GM18867 (cell line): ENCODE measurements at regions not wholly inside any gene's neighbourhood (a gene's known extent, or its start where the extent isn't known, plus 50 kb on each side); places are given as distances from the start of the nearest gene placed in this dataset.

ENCODE experiments used
- ATAC-seq: cut with Tn5 transposase; IDR thresholded peaks from one replicate; pipeline ENCODE4 v1.9.1; 2021; ENCODE audit warnings: mild to moderate bottlenecking, moderate library complexity; ENCODE audit not compliant: unreplicated experiment

- no peak for ATAC-seq
Measured at GRCh38 chr7:67807826-67808225, 811.2 kb downstream of the TYW1 start.

- no peak for ATAC-seq
Measured at GRCh38 chr7:67809586-67809985, 813.0 kb downstream of the TYW1 start.

- ATAC-seq, result no peak
Measured at GRCh38 chr7:67813621-67814292, 817.1 kb downstream of the TYW1 start.

GRCh38 chr7:67817481-67817880 is 820.8 kb downstream of the TYW1 start:
- no peak for ATAC-seq

- ATAC-seq, result no peak
Measured at GRCh38 chr7:67821116-67821515, 824.5 kb downstream of the TYW1 start.

- ATAC-seq, result no peak
Measured at GRCh38 chr7:67823345-67823744, 826.7 kb downstream of the TYW1 start.

GRCh38 chr7:67825356-67825755 is 828.7 kb downstream of the TYW1 start:
- ATAC-seq, result no peak

GRCh38 chr7:67841896-67842295 is 845.3 kb downstream of the TYW1 start:
- no peak for ATAC-seq

- no peak for ATAC-seq
Measured at GRCh38 chr7:67842571-67842970, 845.9 kb downstream of the TYW1 start.

- no peak for ATAC-seq
Measured at GRCh38 chr7:67843001-67843565, 846.5 kb downstream of the TYW1 start.

GRCh38 chr7:67843615-67844014 is 847.0 kb downstream of the TYW1 start:
- ATAC-seq, result no peak

GRCh38 chr7:67847092-67847787 is 850.6 kb downstream of the TYW1 start:
- ATAC-seq, result no peak

- ATAC-seq, result no peak
Measured at GRCh38 chr7:67854221-67855178, 857.9 kb downstream of the TYW1 start.

GRCh38 chr7:67855322-67855721 is 858.7 kb downstream of the TYW1 start:
- no peak for ATAC-seq

- no peak for ATAC-seq
Measured at GRCh38 chr7:67856046-67856445, 859.4 kb downstream of the TYW1 start.

- ATAC-seq, result no peak
Measured at GRCh38 chr7:67857698-67858097, 861.1 kb downstream of the TYW1 start.

- ATAC-seq, result no peak
Measured at GRCh38 chr7:67858931-67859330, 862.3 kb downstream of the TYW1 start.

- ATAC-seq, result no peak
Measured at GRCh38 chr7:67863911-67864310, 867.3 kb downstream of the TYW1 start.

- ATAC-seq, result no peak
Measured at GRCh38 chr7:67866054-67866453, 869.4 kb downstream of the TYW1 start.

- no peak for ATAC-seq
Measured at GRCh38 chr7:67866812-67867211, 870.2 kb downstream of the TYW1 start.

GRCh38 chr7:67870396-67870795 is 873.8 kb downstream of the TYW1 start:
- no peak for ATAC-seq
